HEK293T (cell line): ENCODE measurements at regions not wholly inside any gene's neighbourhood (a gene's known extent, or its start where the extent isn't known, plus 50 kb on each side); places are given as distances from the start of the nearest gene placed in this dataset.

Experiments used
- ARNT ChIP-seq: fragments of 450-650 bp; IDR thresholded peaks from 2 replicates; pipeline ENCODE4 v1.6.1; 2017; ENCODE audit warnings: mild to moderate bottlenecking
- CTBP1 ChIP-seq: fragments of 450-650 bp; IDR thresholded peaks from 2 replicates; pipeline ENCODE4 v1.6.1; 2016; ENCODE audit warnings: borderline replicate concordance
- ELF4 ChIP-seq: fragments of 450-650 bp; IDR thresholded peaks from 2 replicates; pipeline ENCODE4 v1.6.1; 2017; ENCODE audit warnings: antibody characterized with exemption
- FOXA1 ChIP-seq: fragments of 450-650 bp; IDR thresholded peaks from 2 replicates; pipeline ENCODE4 v1.6.1; 2016; ENCODE audit warnings: mild to moderate bottlenecking
- FOXM1 ChIP-seq: fragments of 450-650 bp; IDR thresholded peaks from 2 replicates; pipeline ENCODE4 v1.6.1; 2017; ENCODE audit warnings: mild to moderate bottlenecking, borderline replicate concordance
- HDGF ChIP-seq: fragments of 450-650 bp; IDR thresholded peaks from 2 replicates; pipeline ENCODE4 v1.6.1; 2017; ENCODE audit warnings: antibody characterized with exemption, borderline replicate concordance
- PKNOX1 ChIP-seq: fragments of 450-650 bp; IDR thresholded peaks from 2 replicates; pipeline ENCODE4 v1.6.1; 2016
- SP1 ChIP-seq: fragments of 450-650 bp; IDR thresholded peaks from 2 replicates; pipeline ENCODE4 v1.6.1; 2017
- SUZ12 ChIP-seq: fragments of 450-650 bp; IDR thresholded peaks from 2 replicates; pipeline ENCODE4 v1.6.1; 2016; ENCODE audit warnings: mild to moderate bottlenecking
- TARDBP ChIP-seq: fragments of 450-650 bp; IDR thresholded peaks from 2 replicates; pipeline ENCODE4 v1.6.1; 2016
- ZNF384 ChIP-seq: fragments of 450-650 bp; IDR thresholded peaks from 2 replicates; pipeline ENCODE4 v1.6.1; 2016

- no peak for TF ChIP-seq FOXM1
- TF ChIP-seq SP1: no peak
- TF ChIP-seq ELF4: no peak
- TF ChIP-seq CTBP1: no peak
- TF ChIP-seq TARDBP: no peak
- TF ChIP-seq ARNT: no peak
- no peak for TF ChIP-seq FOXA1
- TF ChIP-seq HDGF: no peak
- no peak for TF ChIP-seq PKNOX1
- no peak for TF ChIP-seq ZNF384
- no peak for TF ChIP-seq SUZ12
Observed at GRCh38 chr11:23555085-23555484, 694.8 kb upstream of the CCDC179 start.
